Ammon's horn (tissue), 1 donor: ENCODE measurements at regions not wholly inside any gene's neighbourhood (a gene's known extent, or its start where the extent isn't known, plus 50 kb on each side); places are given as distances from the start of the nearest gene placed in this dataset.

Experiments used
- DNase-seq: peaks from one replicate; pipeline ENCODE4 v3.0.0-alpha.2; 2016; ENCODE audit warnings: low spot score

- DNase-seq = no peak
These were observed 187.4 kb upstream of the SH3BP4 start for GRCh38 chr2:234764372-234764771.

- DNase-seq = no peak
These were observed 188.6 kb upstream of the SH3BP4 start for GRCh38 chr2:234763002-234763873.

GRCh38 chr2:234761910-234762309 lies 189.9 kb upstream of the SH3BP4 start:
- no peak for DNase-seq

GRCh38 chr2:234754126-234754525 lies 197.7 kb upstream of the SH3BP4 start:
- no peak for DNase-seq

DNA sequence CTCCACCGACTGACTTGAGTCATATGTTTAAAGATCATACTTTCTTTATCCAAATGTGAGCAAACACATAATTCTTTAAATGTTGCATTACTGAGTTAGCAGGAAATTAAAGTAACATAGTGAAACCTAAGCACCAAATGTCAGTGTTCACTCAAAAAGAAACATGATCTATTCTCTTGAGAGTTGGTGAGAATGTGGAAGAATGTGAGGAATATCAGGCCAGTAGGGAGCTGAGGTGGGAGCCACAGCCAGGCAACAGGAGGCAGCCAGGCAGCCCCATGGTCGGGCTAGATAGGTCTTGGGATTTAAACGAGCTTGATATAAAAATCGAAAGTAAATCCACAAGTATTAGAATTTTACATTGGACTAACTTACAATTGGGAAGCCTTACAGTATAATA lies 198.1 kb upstream of the SH3BP4 start:
- no peak for DNase-seq

- DNase-seq = no peak
These were observed 198.9 kb upstream of the SH3BP4 start for GRCh38 chr2:234752966-234753365.

- DNase-seq = no peak
These were observed 200.4 kb upstream of the SH3BP4 start for GRCh38 chr2:234751275-234751973.

GRCh38 chr2:234747833-234748559 lies 203.8 kb upstream of the SH3BP4 start:
- DNase-seq = no peak

GRCh38 chr2:234747032-234747431 lies 204.8 kb upstream of the SH3BP4 start:
- DNase-seq = no peak

GRCh38 chr2:234745347-234745746 lies 206.5 kb upstream of the SH3BP4 start:
- DNase-seq = no peak

DNA sequence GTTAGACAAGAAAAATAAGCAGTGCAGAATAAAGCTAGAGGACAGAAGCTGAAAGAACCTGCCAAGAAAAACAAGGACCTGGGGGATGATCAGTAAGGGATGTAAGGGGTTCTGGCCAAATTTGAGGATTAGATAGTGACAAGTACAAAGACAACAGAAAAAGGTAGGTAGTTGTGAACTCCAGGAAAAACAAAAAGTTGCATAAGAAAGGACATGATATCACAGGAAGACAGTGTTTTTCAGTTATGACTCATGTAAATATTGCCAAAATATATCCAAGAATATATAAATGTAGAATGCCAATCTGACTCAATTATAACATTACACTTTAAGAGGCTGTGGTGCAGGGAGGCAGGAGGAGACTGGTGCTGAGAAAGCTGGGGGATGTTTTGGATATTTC lies 209.8 kb upstream of the SH3BP4 start:
- no peak for DNase-seq

DNA sequence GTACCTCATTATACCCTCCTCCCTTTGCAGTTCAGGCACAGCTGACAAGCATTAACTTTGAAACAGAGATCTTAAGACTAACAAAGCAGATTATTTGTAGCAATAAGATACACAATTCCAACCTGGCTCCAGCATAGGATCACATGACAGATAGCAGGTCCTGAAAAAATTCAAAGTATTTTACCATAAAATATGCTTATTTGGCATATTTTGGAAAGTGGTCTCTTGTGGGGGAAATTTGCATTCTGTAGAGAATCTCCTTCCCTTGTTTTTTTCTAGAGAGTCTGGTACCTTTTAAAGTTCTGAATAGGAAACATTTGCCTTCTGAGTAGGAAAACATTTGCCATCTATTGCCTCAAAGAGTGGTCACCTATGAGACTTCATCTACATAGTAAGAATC lies 212.8 kb upstream of the SH3BP4 start:
- no peak for DNase-seq

DNA sequence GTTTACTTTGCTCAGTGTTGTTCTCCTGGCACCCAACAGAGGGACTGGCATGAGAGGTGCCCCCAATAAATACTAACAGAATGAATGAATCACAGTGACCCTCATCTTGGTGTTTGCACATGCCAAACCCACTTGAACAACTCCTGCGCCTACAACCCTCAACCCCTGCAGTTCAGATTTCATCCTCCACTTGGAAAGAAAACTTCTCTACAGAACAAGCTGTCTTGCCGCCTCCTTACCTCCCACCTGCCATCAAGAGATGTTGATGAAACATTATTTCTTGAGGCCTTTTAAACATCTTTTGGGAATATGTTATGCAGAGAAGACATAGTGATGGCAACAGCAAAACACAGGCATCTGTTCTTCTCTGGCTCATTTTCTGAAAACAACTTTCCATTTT lies 216.0 kb upstream of the SH3BP4 start:
- DNase-seq = no peak

GRCh38 chr2:234733795-234734600 lies 217.8 kb upstream of the SH3BP4 start:
- DNase-seq = no peak

DNA sequence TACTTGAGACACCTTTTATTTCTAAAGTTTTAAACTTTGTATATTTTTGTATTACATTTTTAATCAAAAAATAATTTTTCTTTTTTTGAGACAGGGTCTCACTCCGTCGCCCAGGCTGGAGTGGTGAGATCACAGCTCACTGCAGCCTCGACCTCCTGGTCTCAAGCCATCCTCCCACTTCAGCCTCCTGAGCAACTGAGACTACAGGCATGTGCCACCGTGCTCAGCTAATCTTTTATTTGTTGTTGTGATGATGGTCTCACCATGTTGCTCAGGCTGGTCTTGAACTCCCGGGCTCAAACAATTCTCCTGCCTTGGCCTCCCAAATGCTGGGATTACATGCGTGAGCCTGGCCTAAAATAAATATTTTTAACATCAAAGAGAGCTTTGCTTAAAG lies 218.7 kb upstream of the SH3BP4 start:
- no peak for DNase-seq

GRCh38 chr2:234732404-234733092 lies 219.3 kb upstream of the SH3BP4 start:
- DNase-seq = no peak

DNA sequence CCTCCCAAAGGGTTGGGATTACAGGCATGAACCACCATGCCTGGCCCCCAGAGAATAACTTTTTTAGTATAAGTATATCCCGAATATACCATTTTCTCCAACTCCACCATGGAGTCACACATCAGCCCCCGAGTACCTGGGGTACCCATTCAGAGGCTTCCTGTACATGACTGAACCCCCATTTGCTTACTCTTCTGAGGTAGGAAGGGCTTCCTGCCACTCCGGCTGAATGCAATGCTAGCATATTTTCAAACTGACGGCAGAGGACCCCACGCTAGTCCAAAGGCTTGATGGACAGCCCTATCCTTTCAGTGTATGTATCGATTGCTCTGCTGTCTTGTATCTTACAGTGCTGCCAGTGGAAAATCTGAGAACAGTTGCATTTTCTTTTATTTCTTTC lies 220.6 kb upstream of the SH3BP4 start:
- no peak for DNase-seq

GRCh38 chr2:234730066-234730640 lies 221.7 kb upstream of the SH3BP4 start:
- no peak for DNase-seq

GRCh38 chr2:234725528-234726264 lies 226.1 kb upstream of the SH3BP4 start:
- no peak for DNase-seq

- no peak for DNase-seq
These were observed 227.0 kb upstream of the SH3BP4 start for GRCh38 chr2:234724850-234725249.
